ENCODE measurements at regions not wholly inside any gene's neighbourhood (a gene's known extent, or its start where the extent isn't known, plus 50 kb on each side); places are given as distances from the start of the nearest gene placed in this dataset.

DNA sequence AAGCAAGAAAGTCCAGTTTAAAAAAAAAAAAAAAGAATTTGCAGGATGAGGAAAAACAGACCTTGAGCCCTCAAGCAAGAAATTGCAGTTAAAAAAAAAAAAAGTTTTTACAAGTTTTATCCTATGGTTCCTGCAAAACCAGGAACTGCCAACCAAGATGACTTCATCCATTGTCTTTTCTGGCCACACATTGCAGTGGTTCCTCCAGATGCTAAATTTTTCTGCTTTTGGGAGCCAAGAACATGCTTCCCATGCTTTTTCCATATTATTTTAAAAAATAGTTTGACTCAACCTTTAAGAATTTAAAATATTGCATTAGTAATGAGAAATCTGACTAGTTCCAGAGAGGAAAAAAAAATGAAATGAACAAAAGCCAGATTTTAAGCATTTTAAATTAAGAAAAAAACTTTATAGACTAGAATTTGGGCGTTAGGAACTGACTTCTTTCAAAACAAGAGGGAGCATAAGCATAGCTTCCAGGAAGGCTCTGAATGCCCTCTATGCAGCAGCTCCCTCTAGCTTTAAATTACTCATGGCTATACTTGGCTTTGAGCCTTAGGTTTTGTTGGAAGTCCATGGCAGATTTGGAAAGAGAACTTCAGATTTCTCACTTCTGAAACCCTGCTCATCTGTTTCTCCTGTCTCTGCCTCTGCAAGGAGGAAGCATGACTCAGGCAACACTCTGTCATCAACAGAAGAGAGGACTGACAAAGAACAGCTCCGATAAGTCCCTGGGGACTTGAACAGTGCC is 124.5 kb downstream of the GPR65 start:
- TF ChIP-seq, protein P1, sequence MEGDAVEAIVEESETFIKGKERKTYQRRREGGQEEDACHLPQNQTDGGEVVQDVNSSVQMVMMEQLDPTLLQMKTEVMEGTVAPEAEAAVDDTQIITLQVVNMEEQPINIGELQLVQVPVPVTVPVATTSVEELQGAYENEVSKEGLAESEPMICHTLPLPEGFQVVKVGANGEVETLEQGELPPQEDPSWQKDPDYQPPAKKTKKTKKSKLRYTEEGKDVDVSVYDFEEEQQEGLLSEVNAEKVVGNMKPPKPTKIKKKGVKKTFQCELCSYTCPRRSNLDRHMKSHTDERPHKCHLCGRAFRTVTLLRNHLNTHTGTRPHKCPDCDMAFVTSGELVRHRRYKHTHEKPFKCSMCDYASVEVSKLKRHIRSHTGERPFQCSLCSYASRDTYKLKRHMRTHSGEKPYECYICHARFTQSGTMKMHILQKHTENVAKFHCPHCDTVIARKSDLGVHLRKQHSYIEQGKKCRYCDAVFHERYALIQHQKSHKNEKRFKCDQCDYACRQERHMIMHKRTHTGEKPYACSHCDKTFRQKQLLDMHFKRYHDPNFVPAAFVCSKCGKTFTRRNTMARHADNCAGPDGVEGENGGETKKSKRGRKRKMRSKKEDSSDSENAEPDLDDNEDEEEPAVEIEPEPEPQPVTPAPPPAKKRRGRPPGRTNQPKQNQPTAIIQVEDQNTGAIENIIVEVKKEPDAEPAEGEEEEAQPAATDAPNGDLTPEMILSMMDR (IDR thresholded peaks at IDR 0.05; ENCODE audit: borderline replicate concordance, insufficient read depth, low read depth, low read length) = no peak
- no peak overlapping the region for H3K4me3 ChIP-seq (ENCODE audit: low read depth, low read length)

GRCh38 chr14:88130057-88130432 is 125.1 kb downstream of the GPR65 start:
- TF ChIP-seq, protein P1 (IDR thresholded peaks at IDR 0.05; ENCODE audit: borderline replicate concordance, insufficient read depth, low read depth, low read length) = no peak
- H3K4me3 ChIP-seq (ENCODE audit: low read depth, low read length) = no peak overlapping the region

All from GM12875 (cell line).